Neural progenitor cell (in vitro differentiated cells): ENCODE measurements at regions not wholly inside any gene's neighbourhood (a gene's known extent, or its start where the extent isn't known, plus 50 kb on each side); places are given as distances from the start of the nearest gene placed in this dataset.

Source experiments
- CTCF ChIP-seq: fragments of 200-600 bp; sonication (generic); IDR thresholded peaks from 2 replicates; pipeline ENCODE4 v1.5.1; 2017; ENCODE audit warnings: antibody characterized with exemption, mild to moderate bottlenecking
- EZH2 ChIP-seq: fragments of 200-600 bp; sonication (generic); IDR thresholded peaks from 2 replicates; pipeline ENCODE4 v1.6.1; 2017; ENCODE audit warnings: antibody characterized with exemption, mild to moderate bottlenecking, moderate library complexity
- EZH2phosphoT487 ChIP-seq: fragments of 200-600 bp; sonication (generic); IDR thresholded peaks from 2 replicates; pipeline ENCODE4 v1.6.1; 2017; ENCODE audit warnings: antibody characterized with exemption

- TF ChIP-seq CTCF (no peak), EZH2 (no peak), EZH2phosphoT487 (no peak)
Measured at GRCh38 chr9:18327121-18327520, 146.8 kb upstream of the ADAMTSL1 start.
